Naive thymus-derived CD8-positive, alpha-beta T cell (primary cell): ENCODE measurements at regions not wholly inside any gene's neighbourhood (a gene's known extent, or its start where the extent isn't known, plus 50 kb on each side); places are given as distances from the start of the nearest gene placed in this dataset.
"Not testable (repeated sequence)": the region's sequence is repeated elsewhere in the genome, so short reads cannot be mapped to it uniquely, and the experiment has no call there.

Experiments
- ATAC-seq, 2 donors: fragments of 150-1000 bp; cut with Tn5 transposase in 1 of 2; sonication (Bioruptor Pico), chemical (Tn5 transposase) in 1 of 2; 1 replicate in 1 of 2; 2 replicates in 1 of 2; pipeline ENCODE4 v1.10.0; 2021; ENCODE audit warnings: mild to moderate bottlenecking in 2 of 2, moderate library complexity in 2 of 2
- POLR2A ChIA-PET: fragments of 350-600 bp; sonication (Branson Sonifier 250); formaldehyde crosslinking; loops from one replicate; lab custom pipeline; 2021; ENCODE audit warnings: antibody characterized with exemption; lab: Charles Lee
- DNase-seq, 10 donors: peaks; one replicate each; pipeline versions ENCODE4 v3.0.0 to v3.0.0-alpha.2; 2020 to 2022
- H3K27ac Mint-ChIP-seq, 10 donors: one replicate each; pipeline ENCODE4 v1.8.0; 2020 to 2022; ENCODE audit warnings: mild to moderate bottlenecking in 10 of 10, mixed read lengths in 10 of 10, moderate library complexity in 4 of 10, inconsistent platforms in 1 of 10
- H3K27me3 Mint-ChIP-seq, 5 donors: one replicate each; pipeline ENCODE4 v1.8.0; 2021 to 2022; ENCODE audit warnings: mixed read lengths in 5 of 5
- H3K36me3 Mint-ChIP-seq, 3 donors: one replicate each; pipeline ENCODE4 v1.8.0; 2020 to 2022; ENCODE audit warnings: mixed read lengths in 3 of 3, mild to moderate bottlenecking in 2 of 3, inconsistent platforms in 1 of 3
- H3K4me1 Mint-ChIP-seq, 4 donors: one replicate each; pipeline ENCODE4 v1.8.0; 2021 to 2022; ENCODE audit warnings: mixed read lengths in 4 of 4
- H3K4me3 Mint-ChIP-seq, 10 donors: one replicate each; pipeline ENCODE4 v1.8.0; 2020 to 2022; ENCODE audit warnings: mild to moderate bottlenecking in 10 of 10, mixed read lengths in 10 of 10, moderate library complexity in 6 of 10, inconsistent platforms in 1 of 10
- H3K9me3 Mint-ChIP-seq, 9 donors: one replicate each; pipeline ENCODE4 v1.8.0; 2020 to 2022; ENCODE audit warnings: mixed read lengths in 9 of 9, mild to moderate bottlenecking in 3 of 9, inconsistent platforms in 1 of 9, moderate library complexity in 1 of 9

GRCh38 chr10:33975481-33975880 lies 641.0 kb upstream of the NRP1 start:
- H3K27me3 Mint-ChIP-seq = peaks cover 0 to 18% (median 5%) of the 10 kb centered on the region in 5 donors
- no peak overlapping the region for H3K4me3 Mint-ChIP-seq
- DNase-seq (no peak), ATAC-seq (no peak)
- no peaks in the 10 kb centered on the region for H3K36me3 Mint-ChIP-seq
- peaks cover 0 to 6% (median 0%) of the 10 kb centered on the region in 9 donors for H3K9me3 Mint-ChIP-seq
- POLR2A ChIA-PET = no interaction called here
- no peak overlapping the region for H3K27ac Mint-ChIP-seq
- H3K4me1 Mint-ChIP-seq = no peaks in the 10 kb centered on the region

DNA sequence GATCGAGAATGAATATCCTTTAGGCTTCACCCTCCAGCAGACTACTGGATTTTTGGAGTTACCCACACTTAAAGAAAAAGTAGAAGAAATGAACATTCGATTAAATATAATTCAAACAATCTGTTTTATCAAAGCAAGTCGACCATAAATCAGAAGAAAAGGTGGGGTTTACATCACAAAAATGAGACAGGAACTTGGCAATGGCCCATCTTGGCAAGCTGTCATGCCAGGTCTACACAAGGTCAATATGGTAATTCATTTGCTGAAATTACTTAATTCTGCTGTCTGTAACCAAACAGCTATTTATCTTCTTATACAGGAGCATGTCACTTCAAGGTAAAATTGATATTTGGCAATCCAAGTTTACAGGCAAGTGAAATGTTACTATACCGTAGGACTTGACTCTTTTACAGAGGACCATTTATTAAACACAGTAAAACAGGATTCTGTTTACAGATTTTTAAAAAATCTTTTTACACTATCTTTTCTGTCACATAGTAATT lies 640.6 kb upstream of the NRP1 start:
- no peak for DNase-seq
- no peaks in the 10 kb centered on the region for H3K4me1 Mint-ChIP-seq
- no peak for ATAC-seq
- H3K27me3 Mint-ChIP-seq = peaks cover 0 to 18% (median 5%) of the 10 kb centered on the region in 5 donors
- no peaks in the 10 kb centered on the region for H3K36me3 Mint-ChIP-seq
- H3K27ac Mint-ChIP-seq = no peak overlapping the region
- POLR2A ChIA-PET = no interaction called here
- H3K9me3 Mint-ChIP-seq = peaks cover 0 to 6% (median 0%) of the 10 kb centered on the region in 9 donors
- H3K4me3 Mint-ChIP-seq = no peak overlapping the region

GRCh38 chr10:33968983-33969382 lies 634.5 kb upstream of the NRP1 start:
- Mint-ChIP-seq H3K27me3 (peaks cover 0 to 15% (median 5%) of the 10 kb centered on the region in 5 donors), H3K27ac (no peak overlapping the region), H3K36me3 (peaks cover 0 to 8% (median 0%) of the 10 kb centered on the region in 3 donors), H3K4me1 (no peaks in the 10 kb centered on the region), H3K4me3 (no peak overlapping the region), H3K9me3 (peaks cover 0 to 21% (median 10%) of the 10 kb centered on the region in 9 donors)
- no peak for DNase-seq
- no peak for ATAC-seq
- POLR2A ChIA-PET = no interaction called here

GRCh38 chr10:33967606-33968120 lies 633.2 kb upstream of the NRP1 start:
- no peak for ATAC-seq

GRCh38 chr10:33966946-33967345 lies 632.5 kb upstream of the NRP1 start:
- H3K27me3 Mint-ChIP-seq = peaks cover 0 to 15% (median 5%) of the 10 kb centered on the region in 5 donors
- peaks cover 0 to 8% (median 0%) of the 10 kb centered on the region in 3 donors for H3K36me3 Mint-ChIP-seq
- DNase-seq (no peak), ATAC-seq (no peak)
- no peak overlapping the region for H3K27ac Mint-ChIP-seq
- H3K4me3 Mint-ChIP-seq = no peak overlapping the region
- peaks cover 0 to 21% (median 10%) of the 10 kb centered on the region in 9 donors for H3K9me3 Mint-ChIP-seq
- no peaks in the 10 kb centered on the region for H3K4me1 Mint-ChIP-seq
- POLR2A ChIA-PET = no interaction called here

More at GRCh38 chr10:33967606-33968120, 633.2 kb upstream of the NRP1 start:
- POLR2A ChIA-PET = no interaction called here
- no peak overlapping the region for H3K4me3 Mint-ChIP-seq
- peaks cover 0 to 15% (median 5%) of the 10 kb centered on the region in 5 donors for H3K27me3 Mint-ChIP-seq
- H3K36me3 Mint-ChIP-seq = peaks cover 0 to 8% (median 0%) of the 10 kb centered on the region in 3 donors
- H3K9me3 Mint-ChIP-seq = peaks cover 0 to 21% (median 10%) of the 10 kb centered on the region in 9 donors
- H3K4me1 Mint-ChIP-seq = no peaks in the 10 kb centered on the region
- no peak for DNase-seq
- no peak overlapping the region for H3K27ac Mint-ChIP-seq

DNA sequence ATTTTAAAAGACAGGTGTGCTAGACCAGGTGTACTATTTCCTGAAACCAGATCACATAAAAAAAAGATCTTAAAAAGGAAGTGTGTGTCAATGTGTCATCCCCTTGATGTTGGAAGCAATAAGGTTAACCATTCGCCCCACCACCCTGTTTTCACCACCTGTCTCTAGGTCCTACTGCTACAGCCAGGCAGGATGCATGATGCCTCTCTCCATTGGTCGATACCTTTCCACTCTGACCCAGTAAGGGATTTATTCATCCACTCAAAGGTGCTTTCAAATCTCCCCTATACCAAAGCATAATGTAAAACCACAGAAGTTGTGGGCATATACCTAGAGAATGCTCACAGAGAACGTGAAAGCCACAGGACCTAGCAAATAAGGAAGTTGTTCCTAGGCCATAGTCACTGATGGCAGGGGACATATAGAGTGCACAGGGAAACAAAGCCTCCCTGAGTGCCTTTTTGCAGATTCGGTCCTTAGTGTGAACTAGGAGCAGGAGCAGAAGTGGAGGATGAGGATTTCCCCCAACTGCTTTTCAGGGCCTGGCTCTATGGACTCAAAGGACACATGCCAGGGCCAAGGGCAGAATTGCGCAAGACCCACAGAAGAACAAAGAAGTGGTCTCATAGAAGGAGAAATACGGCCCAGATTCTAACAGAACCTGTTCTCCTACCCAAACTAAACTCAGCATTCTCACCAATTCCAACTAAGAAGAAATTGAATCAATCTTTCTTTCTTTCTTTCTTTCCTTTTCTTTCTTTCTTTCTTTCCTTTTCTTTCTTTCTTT lies 631.5 kb upstream of the NRP1 start:
- ATAC-seq (no peak), DNase-seq (no peak)
- peaks cover 0 to 8% (median 0%) of the 10 kb centered on the region in 3 donors for H3K36me3 Mint-ChIP-seq
- no peak overlapping the region for H3K27ac Mint-ChIP-seq
- H3K4me3 Mint-ChIP-seq = no peak overlapping the region
- peaks cover 0 to 7% (median 1%) of the 10 kb centered on the region in 5 donors for H3K27me3 Mint-ChIP-seq
- no peaks in the 10 kb centered on the region for H3K4me1 Mint-ChIP-seq
- H3K9me3 Mint-ChIP-seq = peaks cover 0 to 21% (median 8%) of the 10 kb centered on the region in 9 donors
- POLR2A ChIA-PET = no interaction called here

DNA sequence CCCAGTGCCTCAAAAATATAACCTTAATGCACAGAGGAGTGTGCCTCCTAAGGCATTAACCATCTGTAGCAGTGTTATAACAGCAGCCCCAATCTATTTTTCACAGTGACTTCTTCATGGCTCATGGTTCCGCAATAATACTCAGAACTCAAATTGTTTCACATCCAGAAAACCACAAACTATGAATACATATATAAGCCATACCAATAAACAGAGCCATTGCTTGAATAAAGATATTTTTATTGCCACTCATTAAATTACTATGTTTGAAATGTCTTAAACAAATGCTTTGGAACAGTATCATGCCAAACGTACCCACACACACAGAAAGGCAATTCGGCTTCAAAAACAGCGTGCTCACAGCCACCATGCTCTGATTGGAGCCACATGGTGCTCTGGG lies 629.3 kb upstream of the NRP1 start:
- DNase-seq (no peak), ATAC-seq (no peak)
- H3K9me3 Mint-ChIP-seq = peaks cover 0 to 9% (median 0%) of the 10 kb centered on the region in 9 donors
- H3K27ac Mint-ChIP-seq = no peak overlapping the region
- no peak overlapping the region for H3K4me3 Mint-ChIP-seq
- POLR2A ChIA-PET = no interaction called here
- no peaks in the 10 kb centered on the region for H3K4me1 Mint-ChIP-seq
- H3K27me3 Mint-ChIP-seq = peaks cover 0 to 4% (median 0%) of the 10 kb centered on the region in 5 donors
- H3K36me3 Mint-ChIP-seq = no peaks in the 10 kb centered on the region

DNA sequence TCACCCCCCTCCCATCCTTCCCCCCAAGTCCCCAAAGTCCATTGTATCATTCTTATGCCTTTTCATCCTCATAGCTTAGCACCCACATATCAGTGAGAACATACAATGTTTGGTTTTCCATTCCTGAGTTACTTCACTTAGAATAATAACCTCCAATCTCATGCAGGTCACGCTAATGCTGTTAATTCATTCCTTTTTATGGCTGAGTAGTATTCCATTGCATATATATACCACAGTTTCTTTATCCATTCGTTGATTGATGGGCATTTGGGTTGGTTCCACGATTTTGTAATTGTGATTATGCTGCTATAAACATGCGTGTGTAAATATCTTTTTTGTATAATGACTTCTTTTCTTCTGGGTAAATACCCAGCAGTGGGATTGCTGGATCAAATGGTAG lies 621.9 kb upstream of the NRP1 start:
- H3K36me3 Mint-ChIP-seq, POLR2A ChIA-PET, H3K4me3 Mint-ChIP-seq, ATAC-seq, H3K27ac Mint-ChIP-seq, H3K27me3 Mint-ChIP-seq, H3K4me1 Mint-ChIP-seq, DNase-seq: not testable (repeated sequence)
- H3K9me3 Mint-ChIP-seq = peaks cover 0 to 12% (median 5%) of the 10 kb centered on the region in 9 donors

DNA sequence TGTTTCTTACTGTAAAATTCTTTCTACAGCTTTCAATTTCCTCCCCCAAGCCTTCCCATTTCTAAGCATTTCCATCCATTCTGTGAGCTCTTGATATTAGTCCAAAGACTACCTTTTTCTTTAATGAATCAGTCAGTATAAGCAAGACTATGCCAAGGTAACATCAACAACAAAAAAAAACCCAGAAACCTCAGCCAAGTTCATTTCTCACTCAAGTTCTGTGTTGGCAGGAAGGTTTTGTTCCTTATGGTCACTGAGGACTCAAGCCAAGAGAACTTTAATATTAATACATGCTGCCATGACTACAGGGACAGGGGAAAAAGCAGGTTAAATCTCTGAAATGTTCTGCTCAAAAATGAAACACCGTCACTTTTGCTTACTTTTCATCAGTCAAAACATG lies 621.2 kb upstream of the NRP1 start:
- Mint-ChIP-seq H3K36me3 (no peaks in the 10 kb centered on the region), H3K9me3 (peaks cover 0 to 12% (median 5%) of the 10 kb centered on the region in 9 donors), H3K27ac (no peak overlapping the region), H3K4me1 (no peaks in the 10 kb centered on the region), H3K27me3 (peaks cover 0 to 7% (median 0%) of the 10 kb centered on the region in 5 donors), H3K4me3 (no peak overlapping the region)
- ATAC-seq = no peak
- no peak for DNase-seq
- POLR2A ChIA-PET = no interaction called here

- POLR2A ChIA-PET = no interaction called here
- no peak for ATAC-seq
Observed at GRCh38 chr10:33952692-33953360, 618.4 kb upstream of the NRP1 start.

DNA sequence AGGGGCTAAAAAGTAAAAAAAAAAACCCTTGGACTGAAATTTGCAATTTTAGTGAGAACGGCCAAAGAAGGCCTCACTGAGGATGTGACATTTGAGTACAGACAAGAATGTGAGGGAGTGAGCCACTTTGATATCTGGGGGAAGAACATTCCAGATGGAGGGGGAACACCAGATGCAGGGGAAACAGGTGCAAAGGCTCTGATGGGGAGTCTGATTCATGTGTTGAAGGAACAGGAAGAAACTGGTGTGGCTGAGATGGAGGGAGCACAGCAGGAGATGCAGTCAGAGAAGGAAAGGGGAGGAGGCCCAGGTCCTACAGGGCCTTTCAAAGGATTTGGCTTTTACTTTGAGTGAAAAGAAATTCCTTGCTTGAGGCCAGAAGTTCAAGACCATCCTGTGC lies 615.7 kb upstream of the NRP1 start:
- no peak overlapping the region for H3K4me3 Mint-ChIP-seq
- ATAC-seq = no peak
- H3K4me1 Mint-ChIP-seq = no peaks in the 10 kb centered on the region
- POLR2A ChIA-PET = no interaction called here
- H3K27me3 Mint-ChIP-seq = peaks cover 0 to 6% (median 0%) of the 10 kb centered on the region in 5 donors
- no peak for DNase-seq
- peaks cover 0 to 8% (median 0%) of the 10 kb centered on the region in 9 donors for H3K9me3 Mint-ChIP-seq
- no peak overlapping the region for H3K27ac Mint-ChIP-seq
- H3K36me3 Mint-ChIP-seq = no peaks in the 10 kb centered on the region

More at GRCh38 chr10:33952692-33953360, 618.4 kb upstream of the NRP1 start:
- no peak overlapping the region for H3K4me3 Mint-ChIP-seq
- no peak for DNase-seq
- H3K36me3 Mint-ChIP-seq = no peaks in the 10 kb centered on the region
- no peaks in the 10 kb centered on the region for H3K4me1 Mint-ChIP-seq
- peaks cover 0 to 12% (median 5%) of the 10 kb centered on the region in 9 donors for H3K9me3 Mint-ChIP-seq
- H3K27ac Mint-ChIP-seq = no peak overlapping the region
- peaks cover 0 to 6% (median 0%) of the 10 kb centered on the region in 5 donors for H3K27me3 Mint-ChIP-seq

DNA sequence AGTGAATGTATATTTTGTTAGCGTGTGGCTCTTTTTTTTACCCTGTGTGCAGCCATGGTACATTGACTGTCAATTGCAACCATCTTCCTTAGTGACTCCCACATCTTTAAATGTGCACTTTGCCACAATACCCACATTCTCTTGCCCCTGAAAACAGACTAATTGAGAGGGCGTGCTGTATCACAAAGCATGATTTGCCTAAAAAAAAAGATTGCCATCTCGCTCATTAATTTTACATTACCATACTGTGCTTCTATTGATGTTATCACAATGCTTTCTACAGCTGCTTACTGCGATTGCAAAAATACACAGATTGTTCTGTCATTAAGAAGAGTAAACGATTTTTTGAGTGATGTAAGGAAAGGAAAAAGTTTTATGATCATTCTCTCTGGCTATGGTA lies 613.1 kb upstream of the NRP1 start:
- ATAC-seq (no peak), DNase-seq (no peak)
- POLR2A ChIA-PET = no interaction called here
- no peak overlapping the region for H3K4me3 Mint-ChIP-seq
- H3K27me3 Mint-ChIP-seq = peaks cover 0 to 11% (median 0%) of the 10 kb centered on the region in 5 donors
- no peaks in the 10 kb centered on the region for H3K4me1 Mint-ChIP-seq
- peaks cover 0 to 8% (median 0%) of the 10 kb centered on the region in 9 donors for H3K9me3 Mint-ChIP-seq
- H3K27ac Mint-ChIP-seq = no peak overlapping the region
- no peaks in the 10 kb centered on the region for H3K36me3 Mint-ChIP-seq

GRCh38 chr10:33945051-33945450 lies 610.6 kb upstream of the NRP1 start:
- DNase-seq = no peak

More at GRCh38 chr10:33945051-33945450, 610.6 kb upstream of the NRP1 start:
- Mint-ChIP-seq H3K9me3 (peaks cover 0 to 8% (median 0%) of the 10 kb centered on the region in 9 donors), H3K27me3 (peaks cover 0 to 5% (median 0%) of the 10 kb centered on the region in 5 donors), H3K4me3 (no peak overlapping the region), H3K4me1 (no peaks in the 10 kb centered on the region), H3K27ac (no peak overlapping the region), H3K36me3 (no peaks in the 10 kb centered on the region)
- POLR2A ChIA-PET = no interaction called here
- ATAC-seq = no peak
